ENCODE measurements at regions not wholly inside any gene's neighbourhood (a gene's known extent, or its start where the extent isn't known, plus 50 kb on each side); places are given as distances from the start of the nearest gene placed in this dataset.

- no peaks in the 10 kb centered on the region for H3K27me3 ChIP-seq (ENCODE audit: control insufficient read depth, insufficient read depth, low read length)
- no peak overlapping the region for H3K9ac ChIP-seq (ENCODE audit: insufficient read depth, low read length)
- peak; percentile 8 to 62 for DNase-seq (ENCODE audit: low read depth in 2 of 2)
- TF ChIP-seq CTCF (conservative IDR thresholded peaks at IDR 0.05 in 1 of 2, IDR thresholded peaks at IDR 0.05 in 1 of 2; ENCODE audit: low read depth in 1 of 2, low read length in 2 of 2) (no peak), EZH2 (IDR thresholded peaks at IDR 0.05; ENCODE audit: low read length, missing control alignments) (no peak)
- no peak overlapping the region for H3K4me3 ChIP-seq (replicated peaks in 1 of 4; ENCODE audit: control extremely low read depth in 1 of 4, insufficient read depth in 1 of 4, low read depth in 3 of 4, low read length in 4 of 4)
- H3K27ac ChIP-seq (ENCODE audit: insufficient read depth, low read length) = no peak overlapping the region
- peaks cover 3% of the 10 kb centered on the region for H3K4me1 ChIP-seq (ENCODE audit: control insufficient read depth, extremely low read depth, insufficient read depth, low read length)
- no peaks in the 10 kb centered on the region for H3K9me3 ChIP-seq (ENCODE audit: control insufficient read depth, insufficient read depth, low read depth, low read length)
- H3K36me3 ChIP-seq (ENCODE audit: control insufficient read depth, insufficient read depth, low read length) = no peaks in the 10 kb centered on the region
- H3K79me2 ChIP-seq (ENCODE audit: control insufficient read depth, insufficient read depth, low read length) = no peaks in the 10 kb centered on the region
- H4K20me1 ChIP-seq (ENCODE audit: control insufficient read depth, extremely low read depth, insufficient read depth, low read length) = no peaks in the 10 kb centered on the region
- H3K4me2 ChIP-seq (ENCODE audit: extremely low read depth, insufficient read depth, low read length) = no peak overlapping the region
- H2AFZ ChIP-seq (ENCODE audit: low read length) = no peak overlapping the region
Observed at GRCh38 chr13:29674532-29674931, 79.0 kb upstream of the SLC7A1 start.

- H3K9ac ChIP-seq (ENCODE audit: insufficient read depth, low read length) = no peak overlapping the region
- H3K79me2 ChIP-seq (ENCODE audit: control insufficient read depth, insufficient read depth, low read length) = no peaks in the 10 kb centered on the region
- H3K4me1 ChIP-seq (ENCODE audit: control insufficient read depth, extremely low read depth, insufficient read depth, low read length) = no peaks in the 10 kb centered on the region
- no peak overlapping the region for H3K4me2 ChIP-seq (ENCODE audit: extremely low read depth, insufficient read depth, low read length)
- no peaks in the 10 kb centered on the region for H3K36me3 ChIP-seq (ENCODE audit: control insufficient read depth, insufficient read depth, low read length)
- TF ChIP-seq CTCF (conservative IDR thresholded peaks at IDR 0.05 in 1 of 2, IDR thresholded peaks at IDR 0.05 in 1 of 2; ENCODE audit: low read depth in 1 of 2, low read length in 2 of 2) (no peak), EZH2 (IDR thresholded peaks at IDR 0.05; ENCODE audit: low read length, missing control alignments) (no peak)
- H3K9me3 ChIP-seq (ENCODE audit: control insufficient read depth, insufficient read depth, low read depth, low read length) = no peaks in the 10 kb centered on the region
- no peak overlapping the region for H3K4me3 ChIP-seq (replicated peaks in 1 of 4; ENCODE audit: control extremely low read depth in 1 of 4, insufficient read depth in 1 of 4, low read depth in 3 of 4, low read length in 4 of 4)
- no peaks in the 10 kb centered on the region for H4K20me1 ChIP-seq (ENCODE audit: control insufficient read depth, extremely low read depth, insufficient read depth, low read length)
- no peaks in the 10 kb centered on the region for H3K27me3 ChIP-seq (ENCODE audit: control insufficient read depth, insufficient read depth, low read length)
- no peak for DNase-seq (ENCODE audit: low read depth in 2 of 2)
- H3K27ac ChIP-seq (ENCODE audit: insufficient read depth, low read length) = no peak overlapping the region
- no peak overlapping the region for H2AFZ ChIP-seq (ENCODE audit: low read length)
Observed at GRCh38 chr13:29664591-29664990, 69.1 kb upstream of the SLC7A1 start.

GRCh38 chr13:29654843-29655547 lies 59.5 kb upstream of the SLC7A1 start:
- Histone ChIP-seq H2AFZ (ENCODE audit: low read length) (no peak overlapping the region), H3K9ac (ENCODE audit: insufficient read depth, low read length) (no peak overlapping the region), H4K20me1 (ENCODE audit: control insufficient read depth, extremely low read depth, insufficient read depth, low read length) (no peaks in the 10 kb centered on the region), H3K27me3 (ENCODE audit: control insufficient read depth, insufficient read depth, low read length) (no peaks in the 10 kb centered on the region), H3K36me3 (ENCODE audit: control insufficient read depth, insufficient read depth, low read length) (no peaks in the 10 kb centered on the region), H3K27ac (ENCODE audit: insufficient read depth, low read length) (no peak overlapping the region), H3K79me2 (ENCODE audit: control insufficient read depth, insufficient read depth, low read length) (no peaks in the 10 kb centered on the region), H3K4me1 (ENCODE audit: control insufficient read depth, extremely low read depth, insufficient read depth, low read length) (peaks cover 10% of the 10 kb centered on the region), H3K4me2 (ENCODE audit: extremely low read depth, insufficient read depth, low read length) (no peak overlapping the region), H3K4me3 (replicated peaks in 1 of 4; ENCODE audit: control extremely low read depth in 1 of 4, insufficient read depth in 1 of 4, low read depth in 3 of 4, low read length in 4 of 4) (no peak overlapping the region), H3K9me3 (ENCODE audit: control insufficient read depth, insufficient read depth, low read depth, low read length) (no peaks in the 10 kb centered on the region)
- peak in 1 of 2 donors; percentile 88 for DNase-seq (ENCODE audit: low read depth in 2 of 2)
- TF ChIP-seq EZH2 (IDR thresholded peaks at IDR 0.05; ENCODE audit: low read length, missing control alignments) (no peak), CTCF (conservative IDR thresholded peaks at IDR 0.05 in 1 of 2, IDR thresholded peaks at IDR 0.05 in 1 of 2; ENCODE audit: low read depth in 1 of 2, low read length in 2 of 2) (no peak)
